ENCODE measurements at regions not wholly inside any gene's neighbourhood (a gene's known extent, or its start where the extent isn't known, plus 50 kb on each side); places are given as distances from the start of the nearest gene placed in this dataset.

DNA sequence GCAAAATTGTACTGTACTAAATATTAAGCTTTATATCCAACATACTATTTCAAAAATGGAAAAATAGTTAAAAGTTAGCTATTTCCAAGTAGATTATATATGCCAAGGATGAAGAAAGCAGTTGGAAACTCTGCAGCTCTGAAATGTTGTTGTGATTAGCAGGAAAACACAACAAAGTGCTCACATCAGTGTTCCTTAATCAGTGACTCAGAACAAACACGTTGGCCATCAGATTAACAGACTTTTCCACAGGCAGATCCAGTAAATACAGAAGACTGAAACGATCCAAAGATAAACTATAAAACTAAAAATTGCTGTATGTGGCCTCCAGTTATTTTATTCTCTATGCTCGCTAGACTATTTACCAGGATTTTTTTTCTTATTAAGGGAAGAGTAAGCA, 99.6 kb upstream of the SEMA3D start:
- TF ChIP-seq, protein P1, sequence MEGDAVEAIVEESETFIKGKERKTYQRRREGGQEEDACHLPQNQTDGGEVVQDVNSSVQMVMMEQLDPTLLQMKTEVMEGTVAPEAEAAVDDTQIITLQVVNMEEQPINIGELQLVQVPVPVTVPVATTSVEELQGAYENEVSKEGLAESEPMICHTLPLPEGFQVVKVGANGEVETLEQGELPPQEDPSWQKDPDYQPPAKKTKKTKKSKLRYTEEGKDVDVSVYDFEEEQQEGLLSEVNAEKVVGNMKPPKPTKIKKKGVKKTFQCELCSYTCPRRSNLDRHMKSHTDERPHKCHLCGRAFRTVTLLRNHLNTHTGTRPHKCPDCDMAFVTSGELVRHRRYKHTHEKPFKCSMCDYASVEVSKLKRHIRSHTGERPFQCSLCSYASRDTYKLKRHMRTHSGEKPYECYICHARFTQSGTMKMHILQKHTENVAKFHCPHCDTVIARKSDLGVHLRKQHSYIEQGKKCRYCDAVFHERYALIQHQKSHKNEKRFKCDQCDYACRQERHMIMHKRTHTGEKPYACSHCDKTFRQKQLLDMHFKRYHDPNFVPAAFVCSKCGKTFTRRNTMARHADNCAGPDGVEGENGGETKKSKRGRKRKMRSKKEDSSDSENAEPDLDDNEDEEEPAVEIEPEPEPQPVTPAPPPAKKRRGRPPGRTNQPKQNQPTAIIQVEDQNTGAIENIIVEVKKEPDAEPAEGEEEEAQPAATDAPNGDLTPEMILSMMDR (IDR thresholded peaks at IDR 0.05; ENCODE audit: low read depth, low read length, poor library complexity, severe bottlenecking): no peak
- no peak for TF ChIP-seq EZH2phosphoT487 (IDR thresholded peaks at IDR 0.05; ENCODE audit: borderline replicate concordance, low read length)
- no peaks in the 10 kb centered on the region for H4K20me1 ChIP-seq (ENCODE audit: control insufficient read depth, insufficient read depth, low read depth, low read length)
- H3K79me2 ChIP-seq (ENCODE audit: control insufficient read depth, low read length): no peaks in the 10 kb centered on the region
- H3K9me3 ChIP-seq (ENCODE audit: control insufficient read depth, insufficient read depth, low read length): no peaks in the 10 kb centered on the region
- peaks cover 21% of the 10 kb centered on the region for H3K4me1 ChIP-seq (ENCODE audit: control insufficient read depth, low read length)
- H3K4me2 ChIP-seq (ENCODE audit: low read length): no peak overlapping the region
- peaks cover 5% of the 10 kb centered on the region; the same call in 1 of the 2 replicates for H3F3A ChIP-seq (ENCODE audit: control insufficient read depth, insufficient read depth)
- H3K4me3 ChIP-seq (ENCODE audit: low read length): no peak overlapping the region
- H3K27ac ChIP-seq (ENCODE audit: low read depth, low read length): no peak overlapping the region
- no peaks in the 10 kb centered on the region for H3K36me3 ChIP-seq (ENCODE audit: control insufficient read depth, low read length)
- H3K9me2 ChIP-seq (replicated peaks; ENCODE audit: control insufficient read depth, low read length): no peaks in the 10 kb centered on the region
- H3K27me3 ChIP-seq (ENCODE audit: control insufficient read depth, low read length): no peaks in the 10 kb centered on the region

- Histone ChIP-seq H3F3A (ENCODE audit: control insufficient read depth, insufficient read depth) (peaks cover 2% of the 10 kb centered on the region; the same call in 1 of the 2 replicates), H3K27ac (ENCODE audit: low read depth, low read length) (no peak overlapping the region), H3K4me1 (ENCODE audit: control insufficient read depth, low read length) (peaks cover 13% of the 10 kb centered on the region), H3K36me3 (ENCODE audit: control insufficient read depth, low read length) (no peaks in the 10 kb centered on the region), H3K4me3 (ENCODE audit: low read length) (no peak overlapping the region), H3K27me3 (ENCODE audit: control insufficient read depth, low read length) (no peaks in the 10 kb centered on the region), H3K9me2 (replicated peaks; ENCODE audit: control insufficient read depth, low read length) (no peaks in the 10 kb centered on the region), H4K20me1 (ENCODE audit: control insufficient read depth, insufficient read depth, low read depth, low read length) (no peaks in the 10 kb centered on the region), H3K4me2 (ENCODE audit: low read length) (no peak overlapping the region), H3K9me3 (ENCODE audit: control insufficient read depth, insufficient read depth, low read length) (no peaks in the 10 kb centered on the region), H3K79me2 (ENCODE audit: control insufficient read depth, low read length) (no peaks in the 10 kb centered on the region)
- TF ChIP-seq, protein P1 (IDR thresholded peaks at IDR 0.05; ENCODE audit: low read depth, low read length, poor library complexity, severe bottlenecking): no peak
- TF ChIP-seq EZH2phosphoT487 (IDR thresholded peaks at IDR 0.05; ENCODE audit: borderline replicate concordance, low read length): no peak
Measured at GRCh38 chr7:85285527-85285926, 98.7 kb upstream of the SEMA3D start.

DNA sequence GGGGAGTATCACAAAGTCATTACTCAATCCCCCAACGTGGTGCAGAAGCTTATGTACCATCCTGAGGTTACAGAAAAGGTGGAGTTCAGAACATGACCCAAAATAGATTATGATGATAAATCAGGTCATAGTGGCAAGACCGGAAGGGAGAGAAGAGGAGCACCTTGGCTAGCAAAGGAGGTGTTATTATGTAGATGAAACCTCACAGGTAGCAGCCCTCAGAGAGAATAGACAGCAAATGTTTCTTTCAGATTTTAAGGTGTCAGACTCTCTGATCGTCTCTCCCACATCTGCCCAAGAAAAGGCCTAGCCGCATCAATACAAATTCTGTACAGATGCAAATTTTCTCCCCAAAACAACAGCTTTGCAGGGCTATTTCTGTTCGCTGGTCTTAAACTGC, 88.3 kb upstream of the SEMA3D start:
- Histone ChIP-seq H3K4me3 (ENCODE audit: low read length) (peak overlapping the region; percentile 17), H3K9me3 (ENCODE audit: control insufficient read depth, insufficient read depth, low read length) (no peaks in the 10 kb centered on the region), H3K9me2 (replicated peaks; ENCODE audit: control insufficient read depth, low read length) (no peaks in the 10 kb centered on the region), H4K20me1 (ENCODE audit: control insufficient read depth, insufficient read depth, low read depth, low read length) (no peaks in the 10 kb centered on the region), H3K4me1 (ENCODE audit: control insufficient read depth, low read length) (peaks cover 30% of the 10 kb centered on the region), H3K27me3 (ENCODE audit: control insufficient read depth, low read length) (no peaks in the 10 kb centered on the region), H3F3A (ENCODE audit: control insufficient read depth, insufficient read depth) (no peaks in the 10 kb centered on the region), H3K79me2 (ENCODE audit: control insufficient read depth, low read length) (no peaks in the 10 kb centered on the region), H3K27ac (ENCODE audit: low read depth, low read length) (peak overlapping the region; percentile 31), H3K4me2 (ENCODE audit: low read length) (peak overlapping the region; percentile 44), H3K36me3 (ENCODE audit: control insufficient read depth, low read length) (no peaks in the 10 kb centered on the region)
- TF ChIP-seq, protein P1 (IDR thresholded peaks at IDR 0.05; ENCODE audit: low read depth, low read length, poor library complexity, severe bottlenecking): no peak
- no peak for TF ChIP-seq EZH2phosphoT487 (IDR thresholded peaks at IDR 0.05; ENCODE audit: borderline replicate concordance, low read length)
